Keratinocyte (primary cell): ENCODE measurements at regions not wholly inside any gene's neighbourhood (a gene's known extent, or its start where the extent isn't known, plus 50 kb on each side); places are given as distances from the start of the nearest gene placed in this dataset.

ENCODE experiments used
- DNase-seq: peaks from one replicate; pipeline ENCODE4 v3.0.0-alpha.2; 2011; ENCODE audit warnings: low read depth, missing footprints, low spot score
- FAIRE-seq: peaks from 2 replicates; lab custom pipeline; 2011; peaks lifted over from hg19 to GRCh38; lab: Jason Lieb, UNC
- H2AFZ ChIP-seq: 2 replicates; pipeline ENCODE4 v1.6.0; 2012; ENCODE audit warnings: low read length, control low read depth, inconsistent platforms; ENCODE audit not compliant: control insufficient read depth
- H3K27ac ChIP-seq: 2 replicates; pipeline ENCODE4 v1.5.1; 2011; ENCODE audit warnings: low read length; ENCODE audit not compliant: control insufficient read depth, insufficient read depth
- H3K27me3 ChIP-seq: 3 replicates; pipeline ENCODE4 v1.6.0; 2011; ENCODE audit warnings: low read length; ENCODE audit not compliant: control insufficient read depth, insufficient read depth; ENCODE audit errors: extremely low read depth
- H3K36me3 ChIP-seq, 2 experiments: 2 replicates in 1 of 2; 3 replicates in 1 of 2; pipeline ENCODE4 v1.5.1; 2011; ENCODE audit warnings: low read length in 2 of 2, mild to moderate bottlenecking in 1 of 2; ENCODE audit not compliant: control insufficient read depth in 2 of 2, insufficient read depth in 2 of 2; ENCODE audit errors: extremely low read depth in 1 of 2
- H3K4me1 ChIP-seq: 3 replicates; pipeline ENCODE4 v1.5.1; 2011; ENCODE audit warnings: low read length; ENCODE audit not compliant: control insufficient read depth, insufficient read depth; ENCODE audit errors: extremely low read depth
- H3K4me2 ChIP-seq: 3 replicates; pipeline ENCODE4 v1.6.0; 2011; ENCODE audit warnings: low read depth, low read length; ENCODE audit not compliant: control insufficient read depth, insufficient read depth; ENCODE audit errors: extremely low read depth
- H3K4me3 ChIP-seq, 3 experiments: fragments of 200-600 bp in 1 of 3; sonication (generic) in 1 of 3; 2 replicates in 2 of 3; 3 replicates in 1 of 3; pipeline ENCODE4 v1.5.1; 2011 to 2016; ENCODE audit warnings: low read length in 3 of 3, mild to moderate bottlenecking in 3 of 3, control low read depth in 2 of 3, inconsistent platforms in 1 of 3, low read depth in 1 of 3, mixed read lengths in 1 of 3, mixed run types in 1 of 3, moderate library complexity in 1 of 3; ENCODE audit not compliant: control insufficient read depth in 2 of 3, insufficient read depth in 2 of 3; ENCODE audit errors: extremely low read depth in 1 of 3
- H3K79me2 ChIP-seq: 2 replicates; pipeline ENCODE4 v1.6.0; 2012; ENCODE audit warnings: low read length; ENCODE audit not compliant: control insufficient read depth, insufficient read depth
- H3K9ac ChIP-seq: 3 replicates; pipeline ENCODE4 v1.6.0; 2011; ENCODE audit warnings: low read length; ENCODE audit not compliant: control insufficient read depth, insufficient read depth; ENCODE audit errors: extremely low read depth
- H3K9me1 ChIP-seq: 3 replicates; pipeline ENCODE4 v1.6.0; 2011; ENCODE audit warnings: low read length; ENCODE audit not compliant: control insufficient read depth, insufficient read depth; ENCODE audit errors: extremely low read depth
- H3K9me3 ChIP-seq: 2 replicates; pipeline ENCODE4 v1.5.1; 2012; ENCODE audit warnings: low read depth, low read length; ENCODE audit not compliant: control insufficient read depth
- H4K20me1 ChIP-seq: 3 replicates; pipeline ENCODE4 v1.6.0; 2011; ENCODE audit warnings: low read length; ENCODE audit not compliant: control insufficient read depth, insufficient read depth; ENCODE audit errors: extremely low read depth
- CTCF ChIP-seq, 3 experiments: IDR thresholded peaks in 1 of 3; conservative IDR thresholded peaks in 1 of 3; optimal IDR thresholded peaks in 1 of 3; 2 replicates in 2 of 3; 3 replicates in 1 of 3; pipeline versions ENCODE3 to v1.5.1; 2011; ENCODE audit warnings: low read length in 3 of 3, mild to moderate bottlenecking in 3 of 3, moderate library complexity in 2 of 3, control low read depth in 1 of 3, inconsistent platforms in 1 of 3; ENCODE audit not compliant: insufficient read depth in 2 of 3; ENCODE audit errors: extremely low read depth in 1 of 3
- EZH2 ChIP-seq: IDR thresholded peaks from one replicate; pipeline ENCODE4 v1.6.1; 2012; ENCODE audit warnings: inconsistent platforms, mild to moderate bottlenecking, low read length, moderate library complexity
- dilution Hi-C: fragments of 300-500 bp; cut with MboI; formaldehyde crosslinking; loops from one replicate; pipeline ENCODE4 v1.7.0; 2020; ENCODE audit warnings: low sequenced_read_pairs; ENCODE audit not compliant: extremely low pct_ligation_motif_present

DNA sequence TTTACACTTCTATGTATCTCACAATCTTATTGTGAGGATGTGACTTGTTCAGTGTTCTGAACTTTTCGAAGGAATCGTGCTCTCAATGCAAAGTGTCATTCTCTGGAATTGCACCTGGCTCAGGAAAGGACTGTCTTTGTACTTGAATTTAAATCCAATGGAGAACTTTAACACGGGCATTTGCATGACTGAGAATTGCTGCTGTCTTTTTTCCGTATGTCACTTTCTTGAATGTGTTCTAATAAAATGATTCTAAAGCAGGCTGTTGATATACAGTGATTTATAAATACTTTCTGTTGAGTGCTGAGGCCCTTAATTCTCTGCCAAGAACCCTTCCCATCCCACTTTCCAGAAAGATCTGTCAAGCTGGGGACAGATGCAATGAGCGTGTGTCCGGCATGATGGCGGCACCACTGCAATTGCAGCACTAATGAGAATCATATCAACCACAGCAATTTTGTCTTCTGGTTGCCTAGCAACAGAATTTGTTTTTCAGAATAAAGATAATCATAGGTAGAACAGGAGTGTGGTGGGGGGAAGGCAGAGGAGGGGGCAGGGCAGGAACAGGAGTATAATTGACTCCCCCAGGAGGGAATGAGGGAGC lies 210.6 kb upstream of the UMPS start:
- Histone ChIP-seq H3K9me3 (no peaks in the 10 kb centered on the region), H3K4me3 (no peak overlapping the region), H3K27me3 (no peaks in the 10 kb centered on the region), H4K20me1 (no peaks in the 10 kb centered on the region), H3K9ac (no peak overlapping the region), H3K36me3 (no peaks in the 10 kb centered on the region), H3K4me2 (no peak overlapping the region), H2AFZ (no peak overlapping the region), H3K27ac (no peak overlapping the region), H3K4me1 (peaks cover 4% of the 10 kb centered on the region), H3K79me2 (no peaks in the 10 kb centered on the region), H3K9me1 (no peaks in the 10 kb centered on the region)
- dilution Hi-C loops = no loop called here
- TF ChIP-seq CTCF (optimal IDR thresholded peaks at IDR 0.05 in 1 of 3, IDR thresholded peaks at IDR 0.05 in 1 of 3, conservative IDR thresholded peaks at IDR 0.05 in 1 of 3; ENCODE audit: extremely low read depth in 1 of 3, insufficient read depth in 2 of 3, low read length in 3 of 3) = no peak
- no peak for TF ChIP-seq EZH2
- no peak for FAIRE-seq
- DNase-seq = no peak

DNA sequence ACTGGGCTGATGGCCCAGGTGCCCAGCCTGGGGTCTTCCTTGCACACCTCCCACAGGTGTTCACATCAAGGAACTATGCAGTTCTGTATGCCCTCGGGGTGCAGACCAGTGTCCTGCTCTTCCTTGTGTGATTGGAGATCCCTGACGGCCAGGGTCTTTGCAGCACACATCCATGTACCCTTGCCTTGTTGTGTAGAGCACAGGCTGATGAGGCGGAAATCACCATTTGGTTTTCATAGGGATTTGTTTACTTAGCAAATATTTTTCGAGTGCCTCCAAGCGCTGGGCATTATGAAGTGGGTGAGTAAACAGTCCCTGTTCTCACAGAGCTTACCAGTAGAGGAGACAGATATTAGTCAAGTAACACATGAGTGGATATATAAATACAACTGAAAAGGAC lies 209.3 kb upstream of the UMPS start:
- H3K9me3 ChIP-seq = no peaks in the 10 kb centered on the region
- H3K4me1 ChIP-seq = peaks cover 4% of the 10 kb centered on the region
- H3K4me3 ChIP-seq = no peak overlapping the region
- H3K27me3 ChIP-seq = no peaks in the 10 kb centered on the region
- FAIRE-seq (no peak), DNase-seq (no peak)
- no peak for TF ChIP-seq CTCF (optimal IDR thresholded peaks at IDR 0.05 in 1 of 3, IDR thresholded peaks at IDR 0.05 in 1 of 3, conservative IDR thresholded peaks at IDR 0.05 in 1 of 3; ENCODE audit: extremely low read depth in 1 of 3, insufficient read depth in 2 of 3, low read length in 3 of 3)
- no peak for TF ChIP-seq EZH2
- H3K9me1 ChIP-seq = no peaks in the 10 kb centered on the region
- no peaks in the 10 kb centered on the region for H3K36me3 ChIP-seq
- H3K4me2 ChIP-seq = no peak overlapping the region
- H4K20me1 ChIP-seq = no peaks in the 10 kb centered on the region
- H3K27ac ChIP-seq = no peak overlapping the region
- H2AFZ ChIP-seq = no peak overlapping the region
- dilution Hi-C loops = no loop called here
- H3K79me2 ChIP-seq = no peaks in the 10 kb centered on the region
- H3K9ac ChIP-seq = no peak overlapping the region
